ENCODE measurements at regions not wholly inside any gene's neighbourhood (a gene's known extent, or its start where the extent isn't known, plus 50 kb on each side); places are given as distances from the start of the nearest gene placed in this dataset.

- ChIA-PET CTCF (no interaction called here), POLR2A (ENCODE audit: unreplicated experiment) (interaction anchor here (0.6 kb wide), 1 partner anchor 43 kb away, joined by 3 read pairs; no protein-coding TSS in a partner anchor)
- intact Hi-C loops (cut with micrococcal nuclease), result no loop called here
- H3K27me3 ChIP-seq (ENCODE audit: low read length), result 0 out of 2 replicates have a peak, but pooled peaks cover 3% of the 10 kb centered on the region
- H3K36me3 ChIP-seq (ENCODE audit: low read depth, low read length), result no peaks in the 10 kb centered on the region
- H3K9me2 ChIP-seq (replicated peaks; ENCODE audit: low read length), result no peaks in the 10 kb centered on the region
- ATAC-seq (peak; percentile 40), DNase-seq (peak; percentile 54)
- H2AFZ ChIP-seq (ENCODE audit: low read length), result no peak overlapping the region
- no peak overlapping the region for H3K4me3 ChIP-seq (ENCODE audit: low read length)
- no peaks in the 10 kb centered on the region for H3K79me2 ChIP-seq (ENCODE audit: low read length)
- no peak overlapping the region for H3K9ac ChIP-seq (ENCODE audit: low read length)
- no peak overlapping the region for H3K4me2 ChIP-seq (ENCODE audit: low read length)
- H3K4me1 ChIP-seq (ENCODE audit: insufficient read depth, low read length), result no peaks in the 10 kb centered on the region
- H4K20me1 ChIP-seq (ENCODE audit: low read length), result no peaks in the 10 kb centered on the region
- no peaks in the 10 kb centered on the region for H3K9me3 ChIP-seq (ENCODE audit: low read length)
- no peak overlapping the region for H3K27ac ChIP-seq (ENCODE audit: low read length)
- H3F3A ChIP-seq (ENCODE audit: low read length, unreplicated experiment), result no peaks in the 10 kb centered on the region
- no TSS peak for BruUV-seq (replicated peaks)
- TF ChIP-seq EZH2phosphoT487 (IDR thresholded peaks at IDR 0.05; ENCODE audit: borderline replicate concordance, low read length), result no peak
Measured at GRCh38 chr2:130289780-130290179, 52.9 kb upstream of the IMP4 start.

GRCh38 chr2:130288467-130289403 is 54.0 kb upstream of the IMP4 start:
- no peaks in the 10 kb centered on the region for H3K79me2 ChIP-seq (ENCODE audit: low read length)
- H3F3A ChIP-seq (ENCODE audit: low read length, unreplicated experiment), result no peaks in the 10 kb centered on the region
- ATAC-seq (no peak), DNase-seq (no peak)
- POLR2A ChIA-PET (ENCODE audit: unreplicated experiment), result interaction anchor here (0.6 kb wide), 1 partner anchor 44 kb away, joined by 3 read pairs; no protein-coding TSS in a partner anchor
- BruUV-seq (replicated peaks), result no TSS peak
- intact Hi-C loops (cut with micrococcal nuclease), result no loop called here
- H3K9me3 ChIP-seq (ENCODE audit: low read length), result no peaks in the 10 kb centered on the region
- H3K9ac ChIP-seq (ENCODE audit: low read length), result no peak overlapping the region
- no peaks in the 10 kb centered on the region for H3K36me3 ChIP-seq (ENCODE audit: low read depth, low read length)
- no peaks in the 10 kb centered on the region for H4K20me1 ChIP-seq (ENCODE audit: low read length)
- no peak overlapping the region for H3K27ac ChIP-seq (ENCODE audit: low read length)
- TF ChIP-seq EZH2phosphoT487 (IDR thresholded peaks at IDR 0.05; ENCODE audit: borderline replicate concordance, low read length), result no peak
- TF ChIP-seq EZH2 (IDR thresholded peaks at IDR 0.05; ENCODE audit: low read length, unreplicated experiment), result no peak
- no peak for TF ChIP-seq CTCF (conservative IDR thresholded peaks at IDR 0.05; ENCODE audit: low read depth, low read length)
- H2AFZ ChIP-seq (ENCODE audit: low read length), result no peak overlapping the region
- no peaks in the 10 kb centered on the region for H3K9me2 ChIP-seq (replicated peaks; ENCODE audit: low read length)
- H3K4me1 ChIP-seq (ENCODE audit: insufficient read depth, low read length), result no peaks in the 10 kb centered on the region
- 0 out of 2 replicates have a peak, but pooled peaks cover 3% of the 10 kb centered on the region for H3K27me3 ChIP-seq (ENCODE audit: low read length)
- H3K4me3 ChIP-seq (ENCODE audit: low read length), result no peak overlapping the region
- CTCF ChIA-PET, result no interaction called here
- no peak overlapping the region for H3K4me2 ChIP-seq (ENCODE audit: low read length)

GRCh38 chr2:130287656-130288026 is 55.1 kb upstream of the IMP4 start:
- H3K9me3 ChIP-seq (ENCODE audit: low read length), result no peaks in the 10 kb centered on the region
- no peak for TF ChIP-seq CTCF (conservative IDR thresholded peaks at IDR 0.05; ENCODE audit: low read depth, low read length)
- no peak for TF ChIP-seq EZH2phosphoT487 (IDR thresholded peaks at IDR 0.05; ENCODE audit: borderline replicate concordance, low read length)
- no peak for TF ChIP-seq EZH2 (IDR thresholded peaks at IDR 0.05; ENCODE audit: low read length, unreplicated experiment)
- CTCF ChIA-PET, result no interaction called here
- 0 out of 2 replicates have a peak, but pooled peaks cover 3% of the 10 kb centered on the region for H3K27me3 ChIP-seq (ENCODE audit: low read length)
- ATAC-seq (no peak), DNase-seq (no peak)
- intact Hi-C loops (cut with micrococcal nuclease), result no loop called here
- no peak overlapping the region for H3K4me3 ChIP-seq (ENCODE audit: low read length)
- no peaks in the 10 kb centered on the region for H3K36me3 ChIP-seq (ENCODE audit: low read depth, low read length)
- BruUV-seq (replicated peaks), result no TSS peak
- no peak overlapping the region for H2AFZ ChIP-seq (ENCODE audit: low read length)
- H3K4me1 ChIP-seq (ENCODE audit: insufficient read depth, low read length), result no peaks in the 10 kb centered on the region
- H4K20me1 ChIP-seq (ENCODE audit: low read length), result no peaks in the 10 kb centered on the region
- H3K27ac ChIP-seq (ENCODE audit: low read length), result no peak overlapping the region
- H3K4me2 ChIP-seq (ENCODE audit: low read length), result no peak overlapping the region
- H3F3A ChIP-seq (ENCODE audit: low read length, unreplicated experiment), result no peaks in the 10 kb centered on the region
- no peaks in the 10 kb centered on the region for H3K9me2 ChIP-seq (replicated peaks; ENCODE audit: low read length)
- H3K9ac ChIP-seq (ENCODE audit: low read length), result no peak overlapping the region
- POLR2A ChIA-PET (ENCODE audit: unreplicated experiment), result no interaction called here
- H3K79me2 ChIP-seq (ENCODE audit: low read length), result no peaks in the 10 kb centered on the region

Data from PC-3 (cell line).